ENCODE measurements at regions not wholly inside any gene's neighbourhood (a gene's known extent, or its start where the extent isn't known, plus 50 kb on each side); places are given as distances from the start of the nearest gene placed in this dataset.

- TF ChIP-seq CTCF (IDR thresholded peaks at IDR 0.05) (no peak), POLR2A (IDR thresholded peaks at IDR 0.05) (no peak)
These were observed 491.2 kb downstream of the PREX1 start for GRCh38 chr20:48336597-48336996.

All from right lobe of liver (tissue), 4 donors.